NCI-H69 (cell line): ENCODE measurements at regions not wholly inside any gene's neighbourhood (a gene's known extent, or its start where the extent isn't known, plus 50 kb on each side); places are given as distances from the start of the nearest gene placed in this dataset.
"Not testable (repeated sequence)": the region's sequence is repeated elsewhere in the genome, so short reads cannot be mapped to it uniquely, and the experiment has no call there.

ENCODE experiments used
- DNase-seq: peaks from one replicate; lab custom pipeline; 2025; lab: John Stamatoyannopoulos, UW

GRCh38 chr2:95765925-95766910 lies 174.4 kb downstream of the TRIM43 start:
- DNase-seq, result not testable (repeated sequence)

DNA sequence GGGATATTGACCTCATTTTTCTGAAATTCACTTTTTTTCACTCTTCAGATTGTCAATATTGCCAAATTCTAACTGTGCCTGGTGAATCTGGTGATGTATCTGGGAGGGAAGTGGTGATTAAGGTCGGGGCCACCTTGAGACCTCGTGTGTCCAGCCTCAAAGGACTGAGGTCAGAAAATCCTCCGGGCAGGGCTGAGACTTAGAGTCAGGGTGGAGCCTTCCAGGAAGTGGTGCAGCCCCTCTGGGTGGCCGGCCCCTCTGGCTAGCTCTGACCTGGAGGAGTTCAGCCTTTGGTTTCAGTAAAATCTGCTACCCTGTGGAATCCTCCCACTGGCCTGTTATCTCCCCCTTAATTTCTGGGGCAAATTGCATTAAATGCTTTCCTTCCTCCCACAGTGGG lies 175.7 kb downstream of the TRIM43 start:
- not testable (repeated sequence) for DNase-seq

- DNase-seq, result peak; percentile 58
Observed at GRCh38 chr2:95767950-95768349, 176.1 kb downstream of the TRIM43 start.

- not testable (repeated sequence) for DNase-seq
Observed at GRCh38 chr2:95769256-95769655, 177.5 kb downstream of the TRIM43 start.

- not testable (repeated sequence) for DNase-seq
Observed at GRCh38 chr2:95770726-95771125, 178.9 kb downstream of the TRIM43 start.

DNA sequence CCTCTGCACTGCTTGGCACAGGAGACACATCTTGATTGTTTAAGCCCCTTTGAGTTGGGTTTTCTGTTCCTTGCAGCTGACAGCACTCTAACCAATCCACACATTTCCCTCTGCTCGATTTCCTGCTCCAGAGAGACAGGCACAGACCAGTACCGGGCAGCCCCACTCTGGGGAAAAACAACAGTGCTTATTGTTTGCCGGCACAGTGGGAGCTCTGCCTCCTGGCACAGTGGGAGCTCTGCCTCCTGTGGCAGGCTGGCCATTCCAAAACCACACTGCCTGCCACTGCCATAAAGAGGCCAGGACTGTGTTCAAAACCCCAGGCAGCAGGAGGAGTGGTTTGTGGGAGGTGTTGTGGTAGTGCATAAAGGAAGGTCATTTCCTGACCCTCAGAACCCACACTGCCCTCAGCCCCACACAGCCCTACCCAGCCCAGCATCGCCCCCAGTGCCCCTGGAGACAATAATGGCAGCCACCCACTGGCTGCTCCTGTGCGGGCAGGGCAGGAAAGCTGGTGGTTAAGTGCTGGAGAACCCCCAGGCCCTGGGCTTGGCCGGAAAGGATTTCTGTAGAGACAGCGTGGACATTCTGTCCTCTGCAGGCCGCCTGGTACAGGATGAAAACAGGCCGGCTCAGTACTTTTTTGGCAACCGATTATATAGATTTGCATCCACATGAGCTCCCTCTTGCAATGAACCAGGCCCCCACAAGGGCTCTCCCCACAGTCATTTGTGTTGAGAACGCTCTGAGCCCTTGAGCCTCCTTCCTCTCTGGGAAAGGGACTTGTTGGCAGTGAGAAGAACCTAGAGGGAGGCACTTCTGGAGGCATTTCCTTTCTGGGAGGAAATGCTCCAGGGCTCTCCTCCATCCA lies 182.8 kb downstream of the TRIM43 start:
- DNase-seq, result not testable (repeated sequence)

GRCh38 chr2:95775193-95775531 lies 183.4 kb downstream of the TRIM43 start:
- DNase-seq, result not testable (repeated sequence)
